Brain microvascular endothelial cell (primary cell): ENCODE measurements at regions not wholly inside any gene's neighbourhood (a gene's known extent, or its start where the extent isn't known, plus 50 kb on each side); places are given as distances from the start of the nearest gene placed in this dataset.

Experiments
- DNase-seq: peaks from one replicate; pipeline ENCODE4 v3.0.0-alpha.2; 2020
- H3K27ac ChIP-seq: fragments of 250-450 bp; sonication (Bioruptor Pico); 2 replicates; pipeline ENCODE4 v1.5.1; 2020; ENCODE audit warnings: mild to moderate bottlenecking, moderate library complexity
- H3K27me3 ChIP-seq: fragments of 250-450 bp; sonication (Bioruptor Pico); replicated peaks from 2 replicates; pipeline ENCODE4 v1.5.1; 2020; ENCODE audit warnings: mild to moderate bottlenecking
- H3K36me3 ChIP-seq: fragments of 250-450 bp; sonication (Bioruptor Pico); replicated peaks from 2 replicates; pipeline ENCODE4 v1.5.1; 2020; ENCODE audit warnings: mild to moderate bottlenecking
- H3K4me3 ChIP-seq: 2 replicates; pipeline ENCODE4 v1.5.1; 2011; ENCODE audit warnings: low read depth, mild to moderate bottlenecking, control low read depth, low read length, moderate library complexity
- CTCF ChIP-seq: IDR thresholded peaks from 2 replicates; pipeline ENCODE4 v1.5.1; 2011; ENCODE audit warnings: low read depth, mild to moderate bottlenecking, moderate library complexity, low read length, control low read depth, inconsistent platforms; ENCODE audit errors: missing control alignments
- in situ Hi-C: cut with HindIII; loops from 2 replicates; pipeline ENCODE4 v1.10.0; 2017; ENCODE audit warnings: low sequenced_read_pairs, low pct_ligation_motif_present

- no peak for DNase-seq
- in situ Hi-C loops, result no loop called here
Observed at GRCh38 chr12:92197815-92198214, 52.2 kb upstream of the BTG1 start.

GRCh38 chr12:92196368-92196767 is 50.7 kb upstream of the BTG1 start:
- in situ Hi-C loops, result no loop called here
- Histone ChIP-seq H3K27me3 (no peaks in the 10 kb centered on the region), H3K4me3 (no peak overlapping the region), H3K27ac (no peak overlapping the region), H3K36me3 (no peaks in the 10 kb centered on the region)
- TF ChIP-seq CTCF, result no peak
- no peak for DNase-seq

More at GRCh38 chr12:92197815-92198214, 52.2 kb upstream of the BTG1 start:
- no peaks in the 10 kb centered on the region for H3K27me3 ChIP-seq
- no peaks in the 10 kb centered on the region for H3K36me3 ChIP-seq
- H3K27ac ChIP-seq, result no peak overlapping the region
- TF ChIP-seq CTCF, result no peak
- H3K4me3 ChIP-seq, result no peak overlapping the region
